ENCODE measurements at regions not wholly inside any gene's neighbourhood (a gene's known extent, or its start where the extent isn't known, plus 50 kb on each side); places are given as distances from the start of the nearest gene placed in this dataset.
A peak's percentile ranks its signal among the peaks of the same experiment; 100 is the strongest.

DNA sequence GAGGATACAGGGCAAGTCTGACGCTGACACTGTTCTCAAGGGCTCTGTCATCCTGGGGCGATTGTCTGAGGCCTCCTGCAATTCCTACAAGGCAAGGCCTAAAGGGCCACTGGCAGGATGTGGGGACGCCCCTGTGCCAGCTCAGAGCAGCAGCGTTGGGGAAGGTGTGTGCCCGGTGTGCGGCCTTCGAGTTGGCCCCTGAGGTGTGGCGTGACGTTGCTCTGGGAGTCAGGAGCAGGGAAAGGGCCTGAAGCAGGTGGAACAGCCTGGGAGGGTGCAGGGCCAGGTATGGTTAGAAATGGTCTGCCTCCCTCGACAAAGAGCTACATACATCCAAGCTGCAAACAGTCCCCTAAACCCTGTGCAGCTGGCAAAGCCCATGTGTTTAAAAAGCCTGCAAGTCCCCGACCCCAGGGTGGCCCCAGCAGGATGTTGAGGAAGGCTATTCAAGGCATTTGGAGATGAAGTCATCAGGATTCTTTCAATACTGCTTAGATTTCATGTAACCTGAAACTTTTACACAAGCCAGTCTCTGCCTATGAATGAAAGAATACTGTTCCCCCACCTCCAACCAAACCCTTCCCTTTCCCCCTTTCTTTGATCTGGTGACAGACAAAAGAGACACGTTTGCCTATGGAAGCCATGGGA is 142.5 kb upstream of the TNS3 start:
- H3K4me3 ChIP-seq (ENCODE audit: low read depth, low read length), result no peak overlapping the region
- TF ChIP-seq, protein P1, sequence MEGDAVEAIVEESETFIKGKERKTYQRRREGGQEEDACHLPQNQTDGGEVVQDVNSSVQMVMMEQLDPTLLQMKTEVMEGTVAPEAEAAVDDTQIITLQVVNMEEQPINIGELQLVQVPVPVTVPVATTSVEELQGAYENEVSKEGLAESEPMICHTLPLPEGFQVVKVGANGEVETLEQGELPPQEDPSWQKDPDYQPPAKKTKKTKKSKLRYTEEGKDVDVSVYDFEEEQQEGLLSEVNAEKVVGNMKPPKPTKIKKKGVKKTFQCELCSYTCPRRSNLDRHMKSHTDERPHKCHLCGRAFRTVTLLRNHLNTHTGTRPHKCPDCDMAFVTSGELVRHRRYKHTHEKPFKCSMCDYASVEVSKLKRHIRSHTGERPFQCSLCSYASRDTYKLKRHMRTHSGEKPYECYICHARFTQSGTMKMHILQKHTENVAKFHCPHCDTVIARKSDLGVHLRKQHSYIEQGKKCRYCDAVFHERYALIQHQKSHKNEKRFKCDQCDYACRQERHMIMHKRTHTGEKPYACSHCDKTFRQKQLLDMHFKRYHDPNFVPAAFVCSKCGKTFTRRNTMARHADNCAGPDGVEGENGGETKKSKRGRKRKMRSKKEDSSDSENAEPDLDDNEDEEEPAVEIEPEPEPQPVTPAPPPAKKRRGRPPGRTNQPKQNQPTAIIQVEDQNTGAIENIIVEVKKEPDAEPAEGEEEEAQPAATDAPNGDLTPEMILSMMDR (IDR thresholded peaks at IDR 0.05; ENCODE audit: insufficient read depth, low read depth, low read length, missing control alignments), result no peak
- DNase-seq (ENCODE audit: low read depth), result no peak

DNA sequence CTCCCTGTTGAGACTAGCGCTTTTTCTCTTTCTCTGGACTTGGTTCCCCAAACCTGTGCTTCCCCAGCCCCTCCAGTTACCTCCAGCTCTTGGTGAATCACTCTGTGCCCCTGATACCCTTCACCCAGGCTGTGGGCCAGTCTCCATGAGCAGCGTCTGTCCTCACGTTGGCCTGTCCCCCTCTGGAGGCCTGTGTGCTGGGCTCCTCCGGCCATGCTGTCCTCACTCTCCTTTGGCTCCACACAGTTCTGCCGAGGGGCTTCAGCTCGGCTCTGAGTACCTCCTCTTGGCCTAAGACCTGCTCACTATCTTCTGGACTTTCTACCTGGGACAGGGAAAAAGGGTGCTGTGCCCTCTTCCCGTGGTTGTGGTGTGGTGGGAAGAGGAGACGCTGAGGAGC is 140.2 kb upstream of the TNS3 start:
- no peak overlapping the region for H3K4me3 ChIP-seq (ENCODE audit: low read depth, low read length)
- TF ChIP-seq, protein P1 (IDR thresholded peaks at IDR 0.05; ENCODE audit: insufficient read depth, low read depth, low read length, missing control alignments), result no peak
- no peak for DNase-seq (ENCODE audit: low read depth)

DNA sequence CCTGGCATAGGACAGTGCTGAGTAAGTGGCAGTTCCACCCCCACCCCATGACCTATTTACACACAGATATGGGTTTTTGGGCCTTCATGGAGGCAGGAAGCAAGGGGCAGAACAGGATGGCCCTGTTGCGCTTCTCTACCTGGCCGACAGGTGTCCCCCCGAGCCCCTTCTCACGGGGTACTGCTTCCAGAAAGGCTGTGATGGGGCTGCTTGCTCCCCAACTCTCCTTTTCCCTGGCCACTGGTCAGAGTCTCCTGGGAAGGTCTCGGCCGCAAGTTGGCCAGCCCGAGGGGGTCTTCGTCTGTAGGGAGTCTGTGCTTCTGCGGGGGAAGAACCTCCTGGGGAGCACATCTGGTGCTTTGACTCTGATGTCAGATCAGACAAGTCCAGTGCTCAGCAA is 139.8 kb upstream of the TNS3 start:
- DNase-seq (ENCODE audit: low read depth), result no peak
- no peak overlapping the region for H3K4me3 ChIP-seq (ENCODE audit: low read depth, low read length)
- TF ChIP-seq, protein P1 (IDR thresholded peaks at IDR 0.05; ENCODE audit: insufficient read depth, low read depth, low read length, missing control alignments), result peak; percentile 25

DNA sequence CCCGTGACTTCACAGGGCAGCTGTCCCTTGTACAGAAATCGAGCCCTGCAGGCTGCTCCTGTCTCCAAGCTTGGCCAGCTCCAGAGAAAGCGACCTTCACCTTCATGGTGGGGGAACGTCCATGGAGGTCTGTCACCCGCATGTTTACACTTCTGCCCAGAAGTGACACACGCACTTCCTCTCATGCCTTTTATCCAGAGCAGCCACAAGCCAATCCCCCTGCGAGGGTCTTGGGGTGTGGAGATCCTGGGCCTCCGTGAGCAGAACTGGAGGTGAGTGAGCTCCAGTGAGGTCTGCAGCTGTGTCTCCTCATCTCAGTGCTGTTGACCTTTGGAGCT is 139.0 kb upstream of the TNS3 start:
- no peak overlapping the region for H3K4me3 ChIP-seq (ENCODE audit: low read depth, low read length)
- no peak for DNase-seq (ENCODE audit: low read depth)
- TF ChIP-seq, protein P1 (IDR thresholded peaks at IDR 0.05; ENCODE audit: insufficient read depth, low read depth, low read length, missing control alignments), result no peak

GRCh38 chr7:47720141-47720906 is 138.4 kb upstream of the TNS3 start:
- TF ChIP-seq, protein P1 (IDR thresholded peaks at IDR 0.05; ENCODE audit: insufficient read depth, low read depth, low read length, missing control alignments), result no peak
- no peak overlapping the region for H3K4me3 ChIP-seq (ENCODE audit: low read depth, low read length)

DNA sequence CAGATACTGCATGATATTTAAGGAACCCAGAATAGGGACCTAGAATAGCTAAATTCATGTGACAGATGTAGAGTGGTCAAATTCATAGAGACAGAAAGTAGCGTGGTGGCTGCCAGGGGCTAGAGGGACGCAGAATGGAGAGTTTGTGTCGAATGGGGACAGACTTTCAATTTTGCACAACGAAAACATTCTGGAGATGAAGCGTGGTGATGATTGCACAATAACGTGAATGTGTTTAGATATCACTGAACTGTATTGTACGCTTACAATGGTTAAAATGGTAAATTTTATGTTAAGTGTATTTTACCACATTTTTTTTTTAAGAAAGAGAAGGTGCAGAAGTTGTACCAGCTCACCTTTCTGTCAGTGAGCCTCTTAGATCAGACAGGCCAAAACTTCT is 137.8 kb upstream of the TNS3 start:
- H3K4me3 ChIP-seq (ENCODE audit: low read depth, low read length), result no peak overlapping the region
- no peak for DNase-seq (ENCODE audit: low read depth)

More at GRCh38 chr7:47720141-47720906, 138.4 kb upstream of the TNS3 start:
- DNase-seq (ENCODE audit: low read depth), result peak; percentile 68

More for the DNA sequence above, 137.8 kb upstream of the TNS3 start:
- TF ChIP-seq, protein P1 (IDR thresholded peaks at IDR 0.05; ENCODE audit: insufficient read depth, low read depth, low read length, missing control alignments), result no peak
